DOHH2 (cell line): ENCODE measurements at regions not wholly inside any gene's neighbourhood (a gene's known extent, or its start where the extent isn't known, plus 50 kb on each side); places are given as distances from the start of the nearest gene placed in this dataset.

Source experiments
- H3F3A ChIP-seq: fragments of 200-600 bp; sonication (generic), shearing (Covaris generic); 2 replicates; pipeline ENCODE4 v1.6.0; 2016; ENCODE audit warnings: antibody characterized with exemption, mild to moderate bottlenecking; ENCODE audit not compliant: control insufficient read depth, insufficient read depth
- H3K27ac ChIP-seq: fragments of 200-600 bp; sonication (generic); 2 replicates; pipeline ENCODE4 v1.5.1; 2014; ENCODE audit warnings: low read depth, mild to moderate bottlenecking, low read length, moderate library complexity
- H3K27me3 ChIP-seq: fragments of 200-600 bp; sonication (generic); 2 replicates; pipeline ENCODE4 v1.6.1; 2014; ENCODE audit warnings: mild to moderate bottlenecking, low read length, mixed read lengths; ENCODE audit not compliant: control insufficient read depth
- H3K36me3 ChIP-seq: fragments of 200-600 bp; sonication (generic); 2 replicates; pipeline ENCODE4 v1.6.1; 2014; ENCODE audit warnings: mild to moderate bottlenecking, low read length, moderate library complexity, mixed read lengths; ENCODE audit not compliant: control insufficient read depth
- H3K4me1 ChIP-seq: fragments of 200-600 bp; sonication (generic); 2 replicates; pipeline ENCODE4 v1.6.1; 2014; ENCODE audit warnings: mild to moderate bottlenecking, low read length, mixed read lengths; ENCODE audit not compliant: control insufficient read depth
- H3K4me2 ChIP-seq: fragments of 200-600 bp; sonication (generic); 2 replicates; pipeline ENCODE4 v1.6.0; 2014; ENCODE audit warnings: mild to moderate bottlenecking, low read length, moderate library complexity
- H3K4me3 ChIP-seq: fragments of 200-600 bp; sonication (generic); 2 replicates; pipeline ENCODE4 v1.5.1; 2014; ENCODE audit warnings: mild to moderate bottlenecking, low read length, mixed read lengths
- H3K79me2 ChIP-seq: fragments of 200-600 bp; sonication (generic); 2 replicates; pipeline ENCODE4 v1.6.1; 2014; ENCODE audit warnings: mild to moderate bottlenecking, low read length, mixed read lengths; ENCODE audit not compliant: control insufficient read depth
- H3K9me2 ChIP-seq: fragments of 200-600 bp; sonication (generic); replicated peaks from 2 replicates; pipeline ENCODE4 v1.6.1; 2014; ENCODE audit warnings: mild to moderate bottlenecking, low read length, mixed read lengths; ENCODE audit not compliant: control insufficient read depth
- H3K9me3 ChIP-seq: fragments of 200-600 bp; sonication (generic); 2 replicates; pipeline ENCODE4 v1.6.1; 2014; ENCODE audit warnings: antibody characterized with exemption, low read length, mixed read lengths; ENCODE audit not compliant: control insufficient read depth, insufficient read depth
- H4K20me1 ChIP-seq: fragments of 200-600 bp; sonication (generic); 2 replicates; pipeline ENCODE4 v1.6.0; 2014; ENCODE audit warnings: low read depth, mild to moderate bottlenecking, antibody characterized with exemption, low read length, moderate library complexity; ENCODE audit not compliant: control insufficient read depth, insufficient read depth
- CTCF ChIP-seq: fragments of 200-600 bp; sonication (generic); IDR thresholded peaks from one replicate; pipeline ENCODE4 v1.5.1; 2014; ENCODE audit warnings: antibody characterized with exemption, mild to moderate bottlenecking, low read depth, low read length; ENCODE audit not compliant: poor library complexity, severe bottlenecking
- EZH2phosphoT487 ChIP-seq: fragments of 200-600 bp; sonication (generic); IDR thresholded peaks from 2 replicates; pipeline ENCODE4 v1.6.1; 2017; ENCODE audit warnings: borderline replicate concordance, mild to moderate bottlenecking, antibody characterized with exemption, low read length, moderate library complexity, mixed read lengths

DNA sequence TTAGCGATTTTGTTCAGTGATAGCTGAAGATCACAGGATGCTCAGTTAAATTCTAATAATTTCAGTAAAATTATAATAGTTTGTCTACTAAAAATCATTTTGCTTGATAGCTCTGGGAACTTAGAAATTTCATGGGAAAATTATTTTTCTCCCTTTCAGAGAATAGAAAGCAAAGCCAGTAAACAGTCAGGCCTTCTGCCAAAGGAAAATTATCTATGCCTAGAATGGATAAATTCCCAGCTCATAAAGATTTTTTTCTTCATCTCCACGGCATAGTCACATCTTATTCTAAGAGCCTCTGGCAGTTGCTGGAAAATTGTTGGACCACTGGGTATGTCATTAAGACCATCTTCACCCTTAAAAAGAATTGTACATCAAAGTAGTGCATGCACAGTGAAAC, 169.6 kb upstream of the ANO3 start:
- no peaks in the 10 kb centered on the region for H3K79me2 ChIP-seq
- H3K27ac ChIP-seq: no peak overlapping the region
- no peak overlapping the region for H3K4me3 ChIP-seq
- H4K20me1 ChIP-seq: no peaks in the 10 kb centered on the region
- no peak overlapping the region for H3K4me2 ChIP-seq
- no peaks in the 10 kb centered on the region for H3F3A ChIP-seq
- TF ChIP-seq CTCF: no peak
- TF ChIP-seq EZH2phosphoT487: no peak
- no peaks in the 10 kb centered on the region for H3K9me3 ChIP-seq
- H3K4me1 ChIP-seq: no peaks in the 10 kb centered on the region
- no peaks in the 10 kb centered on the region for H3K36me3 ChIP-seq
- no peaks in the 10 kb centered on the region for H3K9me2 ChIP-seq
- no peaks in the 10 kb centered on the region for H3K27me3 ChIP-seq

GRCh38 chr11:26186389-26186788, 145.5 kb upstream of the ANO3 start:
- Histone ChIP-seq H3K4me2 (no peak overlapping the region), H3K4me1 (no peaks in the 10 kb centered on the region), H3K79me2 (no peaks in the 10 kb centered on the region), H3K4me3 (no peak overlapping the region), H3K9me2 (no peaks in the 10 kb centered on the region), H3F3A (no peaks in the 10 kb centered on the region), H3K36me3 (no peaks in the 10 kb centered on the region), H3K27ac (no peak overlapping the region), H3K9me3 (no peaks in the 10 kb centered on the region), H3K27me3 (no peaks in the 10 kb centered on the region), H4K20me1 (no peaks in the 10 kb centered on the region)
- TF ChIP-seq CTCF: no peak
- no peak for TF ChIP-seq EZH2phosphoT487

DNA sequence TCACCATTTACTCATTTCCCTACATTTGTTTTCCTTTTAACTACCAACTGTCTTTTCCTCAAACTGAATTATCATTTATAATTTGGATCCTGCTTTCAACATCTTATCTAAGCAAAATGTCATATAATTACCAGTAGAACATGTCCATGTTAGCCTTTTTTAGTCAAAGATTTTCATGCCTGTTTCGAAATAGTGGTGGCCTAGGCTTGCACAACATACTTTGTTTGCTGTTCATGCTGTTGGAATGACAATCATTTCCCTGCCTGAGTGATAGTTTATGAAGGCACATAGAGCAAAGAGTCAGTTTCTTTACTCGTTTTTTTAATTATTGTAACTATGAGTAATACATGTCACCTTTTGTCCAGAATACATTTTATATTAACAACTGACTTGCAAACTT, 144.3 kb upstream of the ANO3 start:
- H3K36me3 ChIP-seq: no peaks in the 10 kb centered on the region
- H3K4me3 ChIP-seq: no peak overlapping the region
- H3K79me2 ChIP-seq: no peaks in the 10 kb centered on the region
- H3K27ac ChIP-seq: no peak overlapping the region
- TF ChIP-seq EZH2phosphoT487 (no peak), CTCF (no peak)
- H3K27me3 ChIP-seq: no peaks in the 10 kb centered on the region
- no peak overlapping the region for H3K4me2 ChIP-seq
- no peaks in the 10 kb centered on the region for H3K4me1 ChIP-seq
- H3K9me2 ChIP-seq: no peaks in the 10 kb centered on the region
- no peaks in the 10 kb centered on the region for H3K9me3 ChIP-seq
- no peaks in the 10 kb centered on the region for H3F3A ChIP-seq
- no peaks in the 10 kb centered on the region for H4K20me1 ChIP-seq

GRCh38 chr11:26188554-26188953, 143.4 kb upstream of the ANO3 start:
- Histone ChIP-seq H3K79me2 (no peaks in the 10 kb centered on the region), H3K4me3 (no peak overlapping the region), H3F3A (no peaks in the 10 kb centered on the region), H3K36me3 (no peaks in the 10 kb centered on the region), H3K9me3 (no peaks in the 10 kb centered on the region), H4K20me1 (no peaks in the 10 kb centered on the region), H3K9me2 (no peaks in the 10 kb centered on the region), H3K4me1 (no peaks in the 10 kb centered on the region), H3K27me3 (no peaks in the 10 kb centered on the region), H3K27ac (no peak overlapping the region), H3K4me2 (no peak overlapping the region)
- TF ChIP-seq CTCF (no peak), EZH2phosphoT487 (no peak)
